Activated T-helper 2 cell treated with anti-CD3 and anti-CD28 coated beads, Interferon-gamma antibody, Interleukin-2, Interleukin-4, amounts not matched to agents 10 μg/mL and 5 μg/mL and 100 μg/mL, durations not matched to agents 14 hours and 24 hours and 36 hours (primary cell): ENCODE measurements at regions not wholly inside any gene's neighbourhood (a gene's known extent, or its start where the extent isn't known, plus 50 kb on each side); places are given as distances from the start of the nearest gene placed in this dataset.

Source experiments
- DNase-seq: peaks from one replicate; pipeline ENCODE4 v3.0.0; 2021; ENCODE audit warnings: low spot score
- H3K27ac Mint-ChIP-seq: one replicate; pipeline ENCODE4 v1.8.0; 2021; ENCODE audit warnings: mixed read lengths
- H3K27me3 Mint-ChIP-seq: one replicate; pipeline ENCODE4 v1.8.0; 2021; ENCODE audit warnings: low read depth, mixed read lengths
- H3K36me3 Mint-ChIP-seq: one replicate; pipeline ENCODE4 v1.8.0; 2021; ENCODE audit warnings: low read depth, mixed read lengths
- H3K4me1 Mint-ChIP-seq: one replicate; pipeline ENCODE4 v1.8.0; 2021; ENCODE audit warnings: low read depth, mixed read lengths
- H3K4me3 Mint-ChIP-seq: one replicate; pipeline ENCODE4 v1.8.0; 2021; ENCODE audit warnings: low read depth, mild to moderate bottlenecking, moderate library complexity, mixed read lengths
- H3K9me3 Mint-ChIP-seq: one replicate; pipeline ENCODE4 v1.8.0; 2021; ENCODE audit warnings: mixed read lengths
- intact Hi-C: fragments of 100-400 bp; cut with micrococcal nuclease; formaldehyde crosslinking; loops from one replicate; pipeline ENCODE4 v1.15.1; 2023

- H3K27me3 Mint-ChIP-seq, result peaks cover 5% of the 10 kb centered on the region
- no peak for DNase-seq
- no peaks in the 10 kb centered on the region for H3K4me1 Mint-ChIP-seq
- H3K9me3 Mint-ChIP-seq, result no peaks in the 10 kb centered on the region
- intact Hi-C loops, result no loop called here
- H3K36me3 Mint-ChIP-seq, result no peaks in the 10 kb centered on the region
- no peak overlapping the region for H3K4me3 Mint-ChIP-seq
- H3K27ac Mint-ChIP-seq, result no peak overlapping the region
Observed at GRCh38 chr1:209516771-209517680, 66.5 kb upstream of the CAMK1G start.

DNA sequence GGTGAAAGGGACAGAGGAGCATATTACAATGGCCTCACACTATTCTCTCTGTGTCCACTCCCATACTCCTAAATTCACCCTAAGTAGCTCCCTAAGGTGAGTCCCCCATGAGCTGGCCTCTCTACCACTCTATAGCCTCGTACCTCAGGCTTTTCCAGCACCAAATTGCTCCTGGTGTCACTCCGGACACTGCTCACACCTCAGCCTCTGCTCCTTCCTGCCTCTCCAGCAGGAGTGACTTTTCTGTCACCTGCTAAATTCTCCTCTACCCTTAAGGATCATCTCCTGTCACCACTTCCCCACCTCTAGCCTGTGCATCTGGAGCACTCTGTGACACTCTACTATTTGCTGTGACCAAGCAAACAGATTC lies 65.8 kb upstream of the CAMK1G start:
- H3K9me3 Mint-ChIP-seq, result no peaks in the 10 kb centered on the region
- H3K27me3 Mint-ChIP-seq, result peaks cover 6% of the 10 kb centered on the region
- intact Hi-C loops, result no loop called here
- H3K27ac Mint-ChIP-seq, result no peak overlapping the region
- DNase-seq, result no peak
- H3K4me3 Mint-ChIP-seq, result no peak overlapping the region
- no peaks in the 10 kb centered on the region for H3K36me3 Mint-ChIP-seq
- H3K4me1 Mint-ChIP-seq, result no peaks in the 10 kb centered on the region

DNA sequence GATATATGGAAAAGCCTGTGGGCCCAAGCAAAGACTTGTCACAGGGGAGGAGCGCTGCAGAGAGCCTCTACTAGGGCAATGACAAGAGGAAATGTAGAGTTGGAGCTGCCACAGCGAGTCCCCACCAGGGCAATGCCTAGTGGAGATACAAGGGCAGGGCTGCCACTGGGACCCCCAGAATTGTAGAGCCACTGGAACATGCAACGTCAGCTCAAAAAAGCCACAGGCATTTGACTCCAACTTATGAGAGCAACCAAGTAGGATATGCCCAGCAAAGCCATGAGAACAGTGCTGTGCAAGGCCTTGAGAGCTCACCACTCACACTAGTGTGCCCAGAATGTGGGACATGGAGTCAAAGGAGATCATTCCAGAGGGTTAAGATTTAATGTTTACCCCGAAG lies 63.7 kb upstream of the CAMK1G start:
- no peak for DNase-seq
- Mint-ChIP-seq H3K4me1 (no peaks in the 10 kb centered on the region), H3K9me3 (no peaks in the 10 kb centered on the region), H3K4me3 (no peak overlapping the region), H3K27ac (no peak overlapping the region), H3K36me3 (no peaks in the 10 kb centered on the region), H3K27me3 (peaks cover 12% of the 10 kb centered on the region)
- intact Hi-C loops, result no loop called here

GRCh38 chr1:209522826-209523225 lies 60.7 kb upstream of the CAMK1G start:
- Mint-ChIP-seq H3K4me3 (no peak overlapping the region), H3K36me3 (no peaks in the 10 kb centered on the region), H3K9me3 (no peaks in the 10 kb centered on the region), H3K27me3 (peaks cover 15% of the 10 kb centered on the region), H3K4me1 (no peaks in the 10 kb centered on the region), H3K27ac (no peak overlapping the region)
- intact Hi-C loops, result no loop called here
- DNase-seq, result no peak

GRCh38 chr1:209526137-209526536 lies 57.4 kb upstream of the CAMK1G start:
- peaks cover 20% of the 10 kb centered on the region for H3K27me3 Mint-ChIP-seq
- H3K27ac Mint-ChIP-seq, result no peak overlapping the region
- no peaks in the 10 kb centered on the region for H3K4me1 Mint-ChIP-seq
- no peak overlapping the region for H3K4me3 Mint-ChIP-seq
- intact Hi-C loops, result no loop called here
- H3K36me3 Mint-ChIP-seq, result no peaks in the 10 kb centered on the region
- H3K9me3 Mint-ChIP-seq, result no peaks in the 10 kb centered on the region
- no peak for DNase-seq

DNA sequence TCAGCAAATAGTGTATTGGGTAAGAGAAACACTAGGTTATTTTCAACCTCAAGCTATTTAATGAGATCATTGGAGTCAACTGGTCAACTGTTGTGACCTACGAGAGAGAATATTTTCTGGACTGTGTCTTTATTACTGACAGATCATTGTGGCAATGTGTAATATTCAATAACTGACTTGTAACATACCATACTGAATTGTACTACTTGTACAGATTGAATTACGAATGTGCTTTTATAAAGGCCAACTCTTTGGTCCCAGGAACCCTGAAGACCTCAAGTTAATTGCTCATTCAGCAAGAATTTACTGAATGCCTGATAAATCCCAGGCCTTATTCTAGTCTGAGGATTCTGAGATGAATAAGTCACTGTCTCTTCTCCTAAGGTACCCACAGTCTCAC lies 56.1 kb upstream of the CAMK1G start:
- Mint-ChIP-seq H3K9me3 (no peaks in the 10 kb centered on the region), H3K4me1 (no peaks in the 10 kb centered on the region), H3K27me3 (peaks cover 21% of the 10 kb centered on the region), H3K4me3 (no peak overlapping the region), H3K36me3 (no peaks in the 10 kb centered on the region), H3K27ac (no peak overlapping the region)
- no peak for DNase-seq
- intact Hi-C loops, result no loop called here

DNA sequence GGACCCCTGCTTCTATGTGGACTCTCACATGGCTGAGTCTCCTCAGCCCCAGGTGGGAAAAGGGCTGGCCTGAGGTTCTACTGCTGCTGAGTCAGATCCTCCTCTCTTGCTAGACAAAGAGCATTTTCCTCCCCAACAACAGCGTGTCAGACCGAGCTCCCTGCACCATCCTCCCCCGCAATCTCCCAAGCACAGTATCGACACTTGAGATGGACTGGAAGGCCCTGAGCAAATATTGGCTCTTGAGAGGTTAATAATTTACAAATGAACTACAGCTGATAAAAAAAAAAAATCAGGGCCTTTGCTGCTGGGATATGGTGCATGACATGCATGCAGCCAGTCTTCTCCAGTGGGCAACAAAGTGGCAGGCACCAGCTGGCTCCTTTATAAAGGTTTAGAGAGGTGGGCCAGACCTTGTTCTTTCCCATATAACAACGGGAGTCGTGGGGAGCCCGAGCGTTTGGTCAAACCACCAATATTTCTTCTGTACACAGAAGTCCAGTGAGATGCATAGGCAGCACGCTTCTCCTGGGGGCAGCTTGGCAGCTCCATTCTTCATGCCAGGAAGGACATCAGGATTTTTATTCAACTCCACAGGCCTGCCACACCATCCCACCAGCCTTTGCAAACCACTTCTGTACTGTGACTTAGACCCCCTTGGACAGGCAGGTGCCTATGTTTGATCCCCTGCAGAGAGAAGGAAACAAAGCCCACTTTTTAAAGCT lies 55.4 kb upstream of the CAMK1G start:
- Mint-ChIP-seq H3K4me1 (no peaks in the 10 kb centered on the region), H3K9me3 (no peaks in the 10 kb centered on the region), H3K36me3 (no peaks in the 10 kb centered on the region), H3K27ac (no peak overlapping the region), H3K4me3 (no peak overlapping the region), H3K27me3 (peaks cover 23% of the 10 kb centered on the region)
- intact Hi-C loops, result no loop called here
- no peak for DNase-seq

- H3K27me3 Mint-ChIP-seq, result peaks cover 21% of the 10 kb centered on the region
- no peak for DNase-seq
- H3K27ac Mint-ChIP-seq, result no peak overlapping the region
- no peaks in the 10 kb centered on the region for H3K36me3 Mint-ChIP-seq
- no peak overlapping the region for H3K4me3 Mint-ChIP-seq
- H3K9me3 Mint-ChIP-seq, result no peaks in the 10 kb centered on the region
- no peaks in the 10 kb centered on the region for H3K4me1 Mint-ChIP-seq
- intact Hi-C loops, result no loop called here
Observed at GRCh38 chr1:209529233-209529632, 54.3 kb upstream of the CAMK1G start.

- Mint-ChIP-seq H3K27ac (no peak overlapping the region), H3K9me3 (no peaks in the 10 kb centered on the region), H3K36me3 (no peaks in the 10 kb centered on the region), H3K27me3 (peaks cover 18% of the 10 kb centered on the region), H3K4me3 (no peak overlapping the region), H3K4me1 (no peaks in the 10 kb centered on the region)
- no peak for DNase-seq
- intact Hi-C loops, result no loop called here
Observed at GRCh38 chr1:209531006-209531405, 52.5 kb upstream of the CAMK1G start.

GRCh38 chr1:209531549-209531948 lies 52.0 kb upstream of the CAMK1G start:
- DNase-seq, result no peak
- Mint-ChIP-seq H3K9me3 (no peaks in the 10 kb centered on the region), H3K27ac (no peak overlapping the region), H3K4me1 (no peaks in the 10 kb centered on the region), H3K27me3 (peaks cover 20% of the 10 kb centered on the region), H3K36me3 (no peaks in the 10 kb centered on the region), H3K4me3 (no peak overlapping the region)
- intact Hi-C loops, result no loop called here
